NCI-H226 (cell line): ENCODE measurements at regions not wholly inside any gene's neighbourhood (a gene's known extent, or its start where the extent isn't known, plus 50 kb on each side); places are given as distances from the start of the nearest gene placed in this dataset.
"Not testable (repeated sequence)": the region's sequence is repeated elsewhere in the genome, so short reads cannot be mapped to it uniquely, and the experiment has no call there.

ENCODE experiments used
- DNase-seq: peaks from one replicate; pipeline ENCODE4 v3.0.0-alpha.2; 2015

GRCh38 chr7:91356915-91357314, 92.7 kb downstream of the FZD1 start:
- DNase-seq, result no peak

GRCh38 chr7:91357379-91357778, 93.1 kb downstream of the FZD1 start:
- DNase-seq, result no peak

GRCh38 chr7:91357901-91358300, 93.7 kb downstream of the FZD1 start:
- DNase-seq, result no peak

- no peak for DNase-seq
Observed at GRCh38 chr7:91358303-91358702, 94.1 kb downstream of the FZD1 start.

GRCh38 chr7:91365097-91365496, 100.9 kb downstream of the FZD1 start:
- DNase-seq, result not testable (repeated sequence)

- no peak for DNase-seq
Observed at GRCh38 chr7:91366091-91366490, 101.9 kb downstream of the FZD1 start.

- DNase-seq, result no peak
Observed at GRCh38 chr7:91367812-91368578, 103.8 kb downstream of the FZD1 start.

- DNase-seq, result no peak
Observed at GRCh38 chr7:91372323-91372722, 108.1 kb downstream of the FZD1 start.

- DNase-seq, result no peak
Observed at GRCh38 chr7:91373111-91373800, 109.0 kb downstream of the FZD1 start.

- DNase-seq, result no peak
Observed at GRCh38 chr7:91374321-91374989, 110.2 kb downstream of the FZD1 start.

- no peak for DNase-seq
Observed at GRCh38 chr7:91375378-91375777, 111.1 kb downstream of the FZD1 start.

- no peak for DNase-seq
Observed at GRCh38 chr7:91378131-91378530, 113.9 kb downstream of the FZD1 start.

GRCh38 chr7:91379236-91379635, 115.0 kb downstream of the FZD1 start:
- no peak for DNase-seq

GRCh38 chr7:91379991-91380390, 115.8 kb downstream of the FZD1 start:
- no peak for DNase-seq

- no peak for DNase-seq
Observed at GRCh38 chr7:91383053-91383904, 119.0 kb downstream of the FZD1 start.

GRCh38 chr7:91383905-91384274, 119.7 kb downstream of the FZD1 start:
- DNase-seq, result no peak

GRCh38 chr7:91394757-91395156, 130.5 kb downstream of the FZD1 start:
- DNase-seq, result not testable (repeated sequence)

- not testable (repeated sequence) for DNase-seq
Observed at GRCh38 chr7:91395313-91395712, 131.1 kb downstream of the FZD1 start.

- peak; percentile 76 for DNase-seq
Observed at GRCh38 chr7:91397096-91397495, 132.9 kb downstream of the FZD1 start.

- no peak for DNase-seq
Observed at GRCh38 chr7:91397612-91398011, 133.4 kb downstream of the FZD1 start.

- no peak for DNase-seq
Observed at GRCh38 chr7:91398341-91398740, 134.1 kb downstream of the FZD1 start.

GRCh38 chr7:91405092-91405788, 141.0 kb downstream of the FZD1 start:
- DNase-seq, result no peak
